ENCODE measurements at regions not wholly inside any gene's neighbourhood (a gene's known extent, or its start where the extent isn't known, plus 50 kb on each side); places are given as distances from the start of the nearest gene placed in this dataset.

DNA sequence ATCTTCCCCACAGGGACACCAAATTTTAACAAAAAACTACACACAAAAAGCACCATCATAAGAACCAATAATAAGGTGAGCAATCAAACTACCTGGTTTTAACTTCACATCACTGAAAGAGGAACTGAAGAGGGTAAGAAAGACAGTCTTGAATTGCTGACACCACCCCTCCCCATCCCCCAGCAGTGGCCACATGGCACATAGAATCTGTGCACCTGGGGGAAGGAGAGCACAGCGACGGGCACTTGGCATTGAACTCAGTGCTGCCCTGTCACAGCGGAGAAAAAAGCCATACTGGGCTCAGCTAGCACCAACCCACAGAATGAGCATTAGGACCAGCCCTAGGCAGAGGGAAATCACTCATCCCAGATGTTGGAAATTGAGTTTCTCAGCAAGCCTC is 640.0 kb upstream of the ADGRL2 start:
- Histone ChIP-seq H3K27ac (no peak overlapping the region), H3K4me3 (no peak overlapping the region), H3K9me3 (ENCODE audit: low read depth, low read length) (no peaks in the 10 kb centered on the region), H3K9ac (ENCODE audit: insufficient read length) (no peak overlapping the region), H3K36me3 (ENCODE audit: insufficient read depth, low read length) (no peaks in the 10 kb centered on the region)
- DNase-seq (ENCODE audit: low read depth, low spot score) = no peak
- TF ChIP-seq FOXP2 (optimal IDR thresholded peaks at IDR 0.05; ENCODE audit: control extremely low read depth, extremely low read length, insufficient read depth) (no peak), EZH2 (IDR thresholded peaks at IDR 0.05) (no peak), POLR2AphosphoS5 (IDR thresholded peaks at IDR 0.05; ENCODE audit: borderline replicate concordance, low read depth, low read length) (no peak)

DNA sequence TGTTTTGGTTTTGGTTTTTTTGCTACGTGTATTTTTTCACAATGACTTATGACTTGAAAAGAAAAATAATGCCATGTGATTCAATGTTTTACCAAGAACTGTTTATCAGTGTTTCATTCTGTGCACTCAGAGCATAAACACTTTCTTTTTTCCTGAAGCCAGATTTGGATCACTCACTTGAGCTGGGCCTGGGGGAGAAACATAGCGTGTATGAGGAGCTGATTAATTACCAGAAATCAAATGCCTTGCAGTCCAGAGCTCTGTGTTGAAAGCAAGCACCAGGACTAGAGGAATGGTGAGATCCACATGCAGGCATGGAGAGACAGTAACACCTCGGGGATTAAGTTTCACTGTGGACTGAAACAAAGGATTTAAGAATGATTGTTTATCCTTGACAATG is 642.1 kb upstream of the ADGRL2 start:
- DNase-seq (ENCODE audit: low read depth, low spot score) = no peak
- H3K9ac ChIP-seq (ENCODE audit: insufficient read length) = no peak overlapping the region
- TF ChIP-seq EZH2 (IDR thresholded peaks at IDR 0.05) = no peak
- no peaks in the 10 kb centered on the region for H3K9me3 ChIP-seq (ENCODE audit: low read depth, low read length)
- no peaks in the 10 kb centered on the region for H3K36me3 ChIP-seq (ENCODE audit: insufficient read depth, low read length)
- H3K27ac ChIP-seq = no peak overlapping the region
- H3K4me3 ChIP-seq = no peak overlapping the region

DNA sequence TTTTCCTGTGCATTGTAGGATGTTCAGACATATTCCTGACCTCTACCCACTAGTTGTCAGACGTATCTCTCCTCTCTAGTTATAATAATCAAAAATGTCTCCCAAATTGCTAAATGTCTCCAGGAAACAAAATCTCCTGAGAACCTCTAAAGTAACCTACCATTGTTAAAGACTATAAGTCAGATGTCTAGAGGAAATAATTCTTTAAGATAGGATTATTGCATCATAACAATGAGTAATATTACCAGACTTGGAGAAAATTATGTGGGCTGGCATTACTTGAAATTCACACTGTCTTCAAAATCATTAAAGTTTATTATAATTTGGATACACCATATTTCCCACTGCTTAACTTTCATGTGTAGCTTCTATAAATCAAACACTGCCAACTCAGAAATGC is 643.0 kb upstream of the ADGRL2 start:
- H3K9ac ChIP-seq (ENCODE audit: insufficient read length) = no peak overlapping the region
- H3K4me3 ChIP-seq = no peak overlapping the region

DNA sequence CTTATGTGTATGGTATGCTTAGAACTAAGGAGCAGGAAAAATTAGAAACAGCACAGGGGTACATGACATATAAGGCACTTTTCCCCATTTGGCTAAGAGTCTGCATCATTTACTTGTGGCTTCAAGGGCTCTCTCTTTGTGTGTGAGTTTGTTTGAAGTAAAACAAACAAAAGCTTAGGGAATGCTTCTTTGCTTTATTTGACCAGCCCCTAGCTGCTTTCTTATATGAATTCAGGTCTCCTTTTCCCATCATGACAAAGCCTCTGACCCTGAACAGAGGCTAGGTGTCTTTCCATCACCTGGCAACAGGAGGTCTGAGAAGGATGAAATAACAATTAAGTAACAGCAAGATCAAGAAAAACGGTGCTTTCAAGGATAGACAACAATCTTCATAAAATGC is 643.8 kb upstream of the ADGRL2 start:
- Histone ChIP-seq H3K9me3 (ENCODE audit: low read depth, low read length) (no peaks in the 10 kb centered on the region), H3K4me3 (no peak overlapping the region), H3K36me3 (ENCODE audit: insufficient read depth, low read length) (no peaks in the 10 kb centered on the region), H3K27ac (no peak overlapping the region), H3K9ac (ENCODE audit: insufficient read length) (no peak overlapping the region)
- DNase-seq (ENCODE audit: low read depth, low spot score) = no peak
- TF ChIP-seq EZH2 (IDR thresholded peaks at IDR 0.05) (no peak), POLR2AphosphoS5 (IDR thresholded peaks at IDR 0.05; ENCODE audit: borderline replicate concordance, low read depth, low read length) (no peak), FOXP2 (optimal IDR thresholded peaks at IDR 0.05; ENCODE audit: control extremely low read depth, extremely low read length, insufficient read depth) (no peak)

More for the DNA sequence above, 643.0 kb upstream of the ADGRL2 start:
- no peak for DNase-seq (ENCODE audit: low read depth, low spot score)
- H3K9me3 ChIP-seq (ENCODE audit: low read depth, low read length) = no peaks in the 10 kb centered on the region
- H3K36me3 ChIP-seq (ENCODE audit: insufficient read depth, low read length) = no peaks in the 10 kb centered on the region
- H3K27ac ChIP-seq = no peak overlapping the region
- TF ChIP-seq EZH2 (IDR thresholded peaks at IDR 0.05) = no peak
- no peak for TF ChIP-seq FOXP2 (optimal IDR thresholded peaks at IDR 0.05; ENCODE audit: control extremely low read depth, extremely low read length, insufficient read depth)
- no peak for TF ChIP-seq POLR2AphosphoS5 (IDR thresholded peaks at IDR 0.05; ENCODE audit: borderline replicate concordance, low read depth, low read length)

DNA sequence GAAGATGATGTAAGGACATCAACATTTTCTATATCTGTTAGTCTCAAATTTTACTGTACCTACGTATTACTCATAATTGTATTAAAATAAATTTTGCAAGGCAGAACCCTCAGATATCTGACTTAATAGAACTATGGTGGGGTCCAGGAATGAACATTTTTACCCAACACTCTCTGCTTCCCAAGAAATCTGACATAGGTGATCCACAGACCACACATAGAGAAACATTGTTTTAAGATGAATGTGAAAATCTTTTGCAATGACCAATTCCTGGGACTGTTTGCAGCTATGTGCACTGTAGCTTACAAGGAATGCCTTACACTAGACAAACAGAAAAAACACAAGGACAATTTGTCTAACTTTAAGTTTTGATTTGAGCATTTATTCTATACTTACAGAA is 645.6 kb upstream of the ADGRL2 start:
- TF ChIP-seq POLR2AphosphoS5 (IDR thresholded peaks at IDR 0.05; ENCODE audit: borderline replicate concordance, low read depth, low read length) (no peak), FOXP2 (optimal IDR thresholded peaks at IDR 0.05; ENCODE audit: control extremely low read depth, extremely low read length, insufficient read depth) (no peak), EZH2 (IDR thresholded peaks at IDR 0.05) (no peak)
- Histone ChIP-seq H3K4me3 (no peak overlapping the region), H3K27ac (no peak overlapping the region), H3K9ac (ENCODE audit: insufficient read length) (no peak overlapping the region), H3K36me3 (ENCODE audit: insufficient read depth, low read length) (no peaks in the 10 kb centered on the region), H3K9me3 (ENCODE audit: low read depth, low read length) (no peaks in the 10 kb centered on the region)
- DNase-seq (ENCODE audit: low read depth, low spot score) = no peak

DNA sequence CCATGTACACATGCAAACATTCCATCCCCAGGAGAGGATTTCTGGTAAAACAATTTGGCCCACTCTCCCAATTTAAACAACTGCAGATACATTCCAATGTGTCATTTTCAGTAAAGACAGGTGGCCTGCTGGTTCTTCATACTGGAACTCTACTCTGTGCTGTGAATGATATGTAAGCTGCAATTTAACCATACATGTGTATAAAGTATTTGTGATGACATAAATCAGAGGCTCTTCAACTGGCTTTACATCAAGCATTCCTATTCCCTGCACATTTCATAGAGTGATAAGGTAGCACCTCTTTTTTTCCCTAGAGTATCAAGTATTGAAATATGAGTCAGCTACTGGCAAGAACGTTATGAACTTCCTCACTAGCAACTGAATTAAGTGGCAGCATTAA is 649.5 kb upstream of the ADGRL2 start:
- Histone ChIP-seq H3K36me3 (ENCODE audit: insufficient read depth, low read length) (no peaks in the 10 kb centered on the region), H3K9me3 (ENCODE audit: low read depth, low read length) (no peaks in the 10 kb centered on the region), H3K27ac (no peak overlapping the region), H3K9ac (ENCODE audit: insufficient read length) (no peak overlapping the region), H3K4me3 (no peak overlapping the region)
- DNase-seq (ENCODE audit: low read depth, low spot score) = no peak
- TF ChIP-seq POLR2AphosphoS5 (IDR thresholded peaks at IDR 0.05; ENCODE audit: borderline replicate concordance, low read depth, low read length) (no peak), FOXP2 (optimal IDR thresholded peaks at IDR 0.05; ENCODE audit: control extremely low read depth, extremely low read length, insufficient read depth) (no peak)

DNA sequence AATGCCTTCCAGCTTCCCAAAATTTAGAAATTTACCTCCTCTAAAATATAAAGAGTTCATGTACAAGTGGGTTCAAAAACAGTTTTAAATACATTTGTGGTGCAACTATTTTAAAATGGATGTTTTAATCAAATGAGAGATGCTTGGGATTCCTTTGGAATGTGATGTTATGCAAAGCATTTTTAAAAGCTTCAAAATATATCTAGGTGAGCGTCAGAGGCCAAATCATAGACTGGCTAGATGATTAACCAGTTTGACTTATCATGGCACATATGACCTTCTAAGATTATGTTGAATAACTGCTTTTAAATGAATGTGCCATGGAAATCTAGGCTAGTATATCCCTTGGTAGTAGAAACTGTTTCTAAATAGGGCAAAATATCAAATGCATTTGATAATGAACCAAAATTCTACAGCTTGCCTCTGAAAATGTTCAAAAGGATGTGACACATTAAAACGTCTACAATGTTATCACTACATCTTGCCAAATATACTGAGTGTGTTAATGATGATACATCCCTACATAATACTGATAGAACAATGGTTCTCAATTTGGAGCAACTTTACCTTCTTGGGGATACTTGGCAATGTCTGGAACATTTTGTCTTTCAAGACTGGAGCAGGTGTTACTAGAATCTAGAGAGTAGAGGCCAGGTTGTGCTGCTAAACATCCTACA is 650.9 kb upstream of the ADGRL2 start:
- no peak for TF ChIP-seq EZH2 (IDR thresholded peaks at IDR 0.05)
- no peak for TF ChIP-seq FOXP2 (optimal IDR thresholded peaks at IDR 0.05; ENCODE audit: control extremely low read depth, extremely low read length, insufficient read depth)
- no peak for TF ChIP-seq POLR2AphosphoS5 (IDR thresholded peaks at IDR 0.05; ENCODE audit: borderline replicate concordance, low read depth, low read length)
- no peak overlapping the region for H3K9ac ChIP-seq (ENCODE audit: insufficient read length)
- no peaks in the 10 kb centered on the region for H3K36me3 ChIP-seq (ENCODE audit: insufficient read depth, low read length)
- no peak overlapping the region for H3K27ac ChIP-seq
- no peak overlapping the region for H3K4me3 ChIP-seq
- no peaks in the 10 kb centered on the region for H3K9me3 ChIP-seq (ENCODE audit: low read depth, low read length)
- no peak for DNase-seq (ENCODE audit: low read depth, low spot score)

DNA sequence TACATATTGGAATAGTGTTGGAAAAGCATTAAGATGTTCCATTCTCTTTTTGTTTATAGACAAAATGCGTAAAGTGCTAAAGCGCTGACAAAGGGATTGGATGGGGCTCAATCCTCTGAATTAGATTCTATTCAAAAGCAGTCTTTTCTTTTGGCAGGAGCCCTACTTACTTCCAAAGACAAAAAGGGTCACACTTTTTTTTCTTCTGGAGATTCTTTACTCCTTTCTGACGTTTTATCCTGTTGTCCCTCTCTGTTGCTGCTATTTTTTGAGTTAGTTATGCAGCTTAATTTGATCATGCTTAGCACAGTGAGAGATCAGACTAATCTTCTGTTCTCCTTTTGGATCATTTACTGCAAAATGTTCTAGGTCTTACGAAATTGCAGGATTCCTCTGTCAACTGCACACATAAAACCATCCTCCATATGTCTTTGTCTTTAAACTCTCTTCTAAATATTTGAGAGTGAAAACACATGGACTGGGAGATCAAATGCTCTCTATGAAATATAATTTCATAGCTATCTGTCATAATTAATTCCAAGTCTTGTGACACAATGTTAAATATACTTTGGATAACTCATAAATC is 656.4 kb upstream of the ADGRL2 start:
- H3K36me3 ChIP-seq (ENCODE audit: insufficient read depth, low read length) = no peaks in the 10 kb centered on the region
- H3K9me3 ChIP-seq (ENCODE audit: low read depth, low read length) = no peaks in the 10 kb centered on the region
- TF ChIP-seq FOXP2 (optimal IDR thresholded peaks at IDR 0.05; ENCODE audit: control extremely low read depth, extremely low read length, insufficient read depth) (no peak), POLR2AphosphoS5 (IDR thresholded peaks at IDR 0.05; ENCODE audit: borderline replicate concordance, low read depth, low read length) (no peak), EZH2 (IDR thresholded peaks at IDR 0.05) (no peak)

More for the DNA sequence above, 656.4 kb upstream of the ADGRL2 start:
- peak overlapping the region; percentile 49; the same call in 1 of the 2 replicates for H3K27ac ChIP-seq
- H3K9ac ChIP-seq (ENCODE audit: insufficient read length) = no peak overlapping the region
- DNase-seq (ENCODE audit: low read depth, low spot score) = no peak
- no peak overlapping the region for H3K4me3 ChIP-seq

Measured in SK-N-MC (cell line).